GM19351 (cell line): ENCODE measurements at regions not wholly inside any gene's neighbourhood (a gene's known extent, or its start where the extent isn't known, plus 50 kb on each side); places are given as distances from the start of the nearest gene placed in this dataset.
"Not testable (repeated sequence)": the region's sequence is repeated elsewhere in the genome, so short reads cannot be mapped to it uniquely, and the experiment has no call there.

Experiments
- ATAC-seq: cut with Tn5 transposase; IDR thresholded peaks from one replicate; pipeline ENCODE4 v1.9.1; 2021; ENCODE audit warnings: mild to moderate bottlenecking, moderate library complexity; ENCODE audit not compliant: unreplicated experiment

- ATAC-seq = no peak
These were observed 57.5 kb upstream of the GC start for GRCh38 chr4:71841336-71841735.

- ATAC-seq = no peak
These were observed 63.4 kb upstream of the GC start for GRCh38 chr4:71847300-71847699.

GRCh38 chr4:71855944-71856343 lies 72.1 kb upstream of the GC start:
- ATAC-seq = no peak

- ATAC-seq = no peak
These were observed 74.0 kb upstream of the GC start for GRCh38 chr4:71857713-71858451.

GRCh38 chr4:71860643-71861042 lies 76.8 kb upstream of the GC start:
- no peak for ATAC-seq

GRCh38 chr4:71862315-71862714 lies 78.4 kb upstream of the GC start:
- ATAC-seq = no peak

- ATAC-seq = no peak
These were observed 79.6 kb upstream of the GC start for GRCh38 chr4:71863457-71863856.

GRCh38 chr4:71864380-71864779 lies 80.5 kb upstream of the GC start:
- ATAC-seq = no peak

GRCh38 chr4:71866212-71866885 lies 82.5 kb upstream of the GC start:
- no peak for ATAC-seq

GRCh38 chr4:71867598-71867997 lies 83.7 kb upstream of the GC start:
- no peak for ATAC-seq

GRCh38 chr4:71870456-71870855 lies 86.6 kb upstream of the GC start:
- ATAC-seq = no peak

- ATAC-seq = no peak
These were observed 88.3 kb upstream of the GC start for GRCh38 chr4:71872221-71872620.

- ATAC-seq = no peak
These were observed 89.0 kb upstream of the GC start for GRCh38 chr4:71872767-71873415.

- no peak for ATAC-seq
These were observed 94.5 kb upstream of the GC start for GRCh38 chr4:71878376-71878775.

GRCh38 chr4:71882113-71882841 lies 98.4 kb upstream of the GC start:
- no peak for ATAC-seq

GRCh38 chr4:71900366-71900765 lies 116.5 kb upstream of the GC start:
- ATAC-seq = peak; percentile 72

- ATAC-seq = not testable (repeated sequence)
These were observed 121.7 kb upstream of the GC start for GRCh38 chr4:71905594-71905993.

- no peak for ATAC-seq
These were observed 122.2 kb upstream of the GC start for GRCh38 chr4:71906096-71906495.

- ATAC-seq = no peak
These were observed 123.2 kb upstream of the GC start for GRCh38 chr4:71907071-71907470.

- ATAC-seq = peak; percentile 67
These were observed 123.9 kb upstream of the GC start for GRCh38 chr4:71907782-71908181.

- no peak for ATAC-seq
These were observed 118.5 kb upstream of the NPFFR2 start for GRCh38 chr4:71913275-71913674.
